8988T (cell line): ENCODE measurements at regions not wholly inside any gene's neighbourhood (a gene's known extent, or its start where the extent isn't known, plus 50 kb on each side); places are given as distances from the start of the nearest gene placed in this dataset.
A peak's percentile ranks its signal among the peaks of the same experiment; 100 is the strongest.

Experiments
- DNase-seq: peaks from one replicate; pipeline ENCODE4 v3.0.0; 2011

- no peak for DNase-seq
Observed at GRCh38 chr15:31842532-31843195, 187.7 kb upstream of the CHRNA7 start.

GRCh38 chr15:31843426-31844055, 186.8 kb upstream of the CHRNA7 start:
- no peak for DNase-seq

- no peak for DNase-seq
Observed at GRCh38 chr15:31845791-31846190, 184.5 kb upstream of the CHRNA7 start.

GRCh38 chr15:31847961-31848360, 182.4 kb upstream of the CHRNA7 start:
- no peak for DNase-seq

- DNase-seq: no peak
Observed at GRCh38 chr15:31848621-31849020, 181.7 kb upstream of the CHRNA7 start.

- no peak for DNase-seq
Observed at GRCh38 chr15:31852933-31853799, 177.1 kb upstream of the CHRNA7 start.

- DNase-seq: no peak
Observed at GRCh38 chr15:31856581-31856980, 173.7 kb upstream of the CHRNA7 start.

- no peak for DNase-seq
Observed at GRCh38 chr15:31857194-31857593, 173.1 kb upstream of the CHRNA7 start.

- DNase-seq: no peak
Observed at GRCh38 chr15:31858026-31858425, 172.3 kb upstream of the CHRNA7 start.

- DNase-seq: no peak
Observed at GRCh38 chr15:31866248-31866647, 164.1 kb upstream of the CHRNA7 start.

- peak; percentile 17 for DNase-seq
Observed at GRCh38 chr15:31867536-31868442, 162.5 kb upstream of the CHRNA7 start.

- no peak for DNase-seq
Observed at GRCh38 chr15:31869686-31870307, 160.5 kb upstream of the CHRNA7 start.

GRCh38 chr15:31870328-31871165, 159.8 kb upstream of the CHRNA7 start, which contains the start of gene OTUD7A:
OTUD7A (minus strand) TSS chr15:31870673.
- DNase-seq: peak; percentile 54

GRCh38 chr15:31871166-31871886, 159.0 kb upstream of the CHRNA7 start:
- DNase-seq: no peak

GRCh38 chr15:31871887-31872281, 158.4 kb upstream of the CHRNA7 start:
- no peak for DNase-seq

- DNase-seq: no peak
Observed at GRCh38 chr15:31887246-31887645, 143.1 kb upstream of the CHRNA7 start.

- no peak for DNase-seq
Observed at GRCh38 chr15:31892513-31892912, 137.8 kb upstream of the CHRNA7 start.

- no peak for DNase-seq
Observed at GRCh38 chr15:31893780-31894179, 136.5 kb upstream of the CHRNA7 start.

GRCh38 chr15:31897746-31898145, 132.6 kb upstream of the CHRNA7 start:
- DNase-seq: no peak

- DNase-seq: no peak
Observed at GRCh38 chr15:31901501-31901900, 128.8 kb upstream of the CHRNA7 start.

GRCh38 chr15:31905054-31905453, 125.3 kb upstream of the CHRNA7 start:
- DNase-seq: no peak
